ENCODE measurements at regions not wholly inside any gene's neighbourhood (a gene's known extent, or its start where the extent isn't known, plus 50 kb on each side); places are given as distances from the start of the nearest gene placed in this dataset.

- Mint-ChIP-seq H3K27me3 (no peaks in the 10 kb centered on the region), H3K27ac (no peak overlapping the region), H3K36me3 (ENCODE audit: low read depth) (no peaks in the 10 kb centered on the region), H3K9me3 (peaks cover under 1% of the 10 kb centered on the region), H3K4me1 (ENCODE audit: low read depth) (no peaks in the 10 kb centered on the region), H3K4me3 (no peak overlapping the region)
Measured at GRCh38 chr4:189293459-189293858, 647.2 kb upstream of the FRG1 start.

- Mint-ChIP-seq H3K9me3 (no peaks in the 10 kb centered on the region), H3K27ac (no peak overlapping the region), H3K27me3 (no peaks in the 10 kb centered on the region), H3K4me1 (ENCODE audit: low read depth) (no peaks in the 10 kb centered on the region), H3K36me3 (ENCODE audit: low read depth) (no peaks in the 10 kb centered on the region), H3K4me3 (no peak overlapping the region)
Measured at GRCh38 chr4:189294574-189294973, 646.1 kb upstream of the FRG1 start.

DNA sequence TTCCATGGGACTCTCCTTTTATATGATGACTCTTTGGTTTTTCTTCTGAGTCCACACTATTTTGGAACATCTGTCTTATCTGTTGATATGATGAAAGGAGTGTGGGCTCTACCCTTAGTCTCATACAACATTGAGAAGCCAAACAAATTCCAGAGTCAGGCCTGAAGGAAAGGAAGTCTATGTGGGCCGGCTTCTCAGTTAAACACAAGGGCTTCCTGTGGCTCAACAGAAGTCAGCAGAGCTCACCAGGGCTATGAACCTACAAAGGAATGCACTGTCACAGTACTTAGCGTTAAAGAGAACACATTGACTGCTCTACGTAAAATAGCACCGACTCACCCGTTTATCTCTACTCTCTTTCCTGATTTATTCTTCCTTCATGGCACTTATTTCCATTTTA is 641.0 kb upstream of the FRG1 start:
- Mint-ChIP-seq H3K9me3 (peaks cover 9% of the 10 kb centered on the region), H3K27ac (no peak overlapping the region), H3K4me1 (ENCODE audit: low read depth) (no peaks in the 10 kb centered on the region), H3K27me3 (no peaks in the 10 kb centered on the region), H3K36me3 (ENCODE audit: low read depth) (no peaks in the 10 kb centered on the region), H3K4me3 (no peak overlapping the region)

DNA sequence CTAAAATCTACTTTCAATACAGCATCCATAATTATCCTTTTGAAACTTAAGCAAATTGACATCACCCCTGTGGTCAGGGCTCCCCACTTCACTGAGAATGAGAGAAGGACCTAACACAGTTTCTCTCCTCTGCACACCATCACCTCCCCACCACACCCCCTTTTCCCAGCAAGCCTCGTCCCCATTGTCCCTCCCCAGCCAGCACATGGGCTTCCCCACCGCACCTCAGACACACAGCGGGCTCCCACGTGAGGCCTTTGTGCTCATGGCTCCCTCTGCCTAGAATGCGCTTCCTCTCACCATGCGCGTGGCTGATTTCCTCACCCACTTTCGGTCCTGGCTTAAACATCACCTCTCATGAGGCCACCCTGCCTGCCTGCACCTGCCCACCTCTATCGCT is 639.0 kb upstream of the FRG1 start:
- H3K27me3 Mint-ChIP-seq: no peaks in the 10 kb centered on the region
- H3K9me3 Mint-ChIP-seq: peaks cover 9% of the 10 kb centered on the region
- no peaks in the 10 kb centered on the region for H3K36me3 Mint-ChIP-seq (ENCODE audit: low read depth)
- H3K4me3 Mint-ChIP-seq: no peak overlapping the region
- no peaks in the 10 kb centered on the region for H3K4me1 Mint-ChIP-seq (ENCODE audit: low read depth)
- no peak overlapping the region for H3K27ac Mint-ChIP-seq

- H3K27ac Mint-ChIP-seq: no peak overlapping the region
- H3K27me3 Mint-ChIP-seq: no peaks in the 10 kb centered on the region
- H3K4me1 Mint-ChIP-seq (ENCODE audit: low read depth): no peaks in the 10 kb centered on the region
- no peak overlapping the region for H3K4me3 Mint-ChIP-seq
- no peaks in the 10 kb centered on the region for H3K36me3 Mint-ChIP-seq (ENCODE audit: low read depth)
- peaks cover 9% of the 10 kb centered on the region for H3K9me3 Mint-ChIP-seq
Measured at GRCh38 chr4:189302719-189303118, 638.0 kb upstream of the FRG1 start.

DNA sequence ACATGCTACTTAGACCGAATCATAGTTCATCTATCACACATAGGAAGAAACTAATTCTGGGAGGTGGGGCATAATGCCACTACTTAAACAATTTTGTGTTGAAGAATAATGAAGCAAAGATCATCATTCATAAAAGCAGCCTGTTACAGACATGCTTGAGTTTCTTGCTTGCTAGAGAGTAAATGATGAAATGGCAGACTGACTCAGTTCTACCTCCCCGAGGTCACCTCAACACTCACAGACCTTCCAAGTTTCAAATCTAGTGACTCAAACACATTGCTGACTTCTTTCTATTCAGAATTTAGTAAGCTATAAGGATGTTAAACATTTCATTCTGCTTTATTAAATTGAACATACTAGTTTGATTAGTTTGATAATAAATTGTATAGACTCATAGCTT is 636.5 kb upstream of the FRG1 start:
- H3K4me1 Mint-ChIP-seq (ENCODE audit: low read depth): no peaks in the 10 kb centered on the region
- peaks cover 9% of the 10 kb centered on the region for H3K9me3 Mint-ChIP-seq
- H3K4me3 Mint-ChIP-seq: no peak overlapping the region
- H3K27me3 Mint-ChIP-seq: no peaks in the 10 kb centered on the region
- H3K27ac Mint-ChIP-seq: no peak overlapping the region
- H3K36me3 Mint-ChIP-seq (ENCODE audit: low read depth): no peaks in the 10 kb centered on the region

GRCh38 chr4:189304809-189305208 is 635.9 kb upstream of the FRG1 start:
- H3K27ac Mint-ChIP-seq: no peak overlapping the region
- no peaks in the 10 kb centered on the region for H3K36me3 Mint-ChIP-seq (ENCODE audit: low read depth)
- peaks cover 9% of the 10 kb centered on the region for H3K9me3 Mint-ChIP-seq
- no peaks in the 10 kb centered on the region for H3K27me3 Mint-ChIP-seq
- no peak overlapping the region for H3K4me3 Mint-ChIP-seq
- no peaks in the 10 kb centered on the region for H3K4me1 Mint-ChIP-seq (ENCODE audit: low read depth)

GRCh38 chr4:189305500-189305899 is 635.2 kb upstream of the FRG1 start:
- Mint-ChIP-seq H3K36me3 (ENCODE audit: low read depth) (no peaks in the 10 kb centered on the region), H3K27me3 (no peaks in the 10 kb centered on the region), H3K4me3 (no peak overlapping the region), H3K27ac (no peak overlapping the region), H3K9me3 (peaks cover 9% of the 10 kb centered on the region), H3K4me1 (ENCODE audit: low read depth) (no peaks in the 10 kb centered on the region)

GRCh38 chr4:189311251-189311650 is 629.4 kb upstream of the FRG1 start:
- Mint-ChIP-seq H3K4me1 (ENCODE audit: low read depth) (no peaks in the 10 kb centered on the region), H3K27ac (no peak overlapping the region)

DNA sequence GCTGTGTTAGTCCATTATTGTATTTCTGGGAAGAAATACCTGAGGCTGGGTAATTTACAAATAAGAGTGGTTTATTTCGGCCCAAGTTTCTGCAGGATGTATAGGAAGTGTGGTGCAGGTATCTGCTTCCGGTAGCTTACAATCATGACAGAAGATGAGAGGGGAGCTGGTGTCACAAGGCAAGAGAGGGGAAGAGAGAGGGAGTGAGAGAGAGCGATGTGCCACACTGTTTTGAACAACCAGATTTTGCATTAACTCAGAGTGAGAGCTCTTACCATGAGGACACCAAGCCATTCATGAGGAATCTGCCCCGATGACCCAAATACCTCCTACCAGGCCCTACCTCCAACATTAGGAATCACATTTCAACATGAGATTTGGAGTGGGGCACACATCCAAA is 627.6 kb upstream of the FRG1 start:
- Mint-ChIP-seq H3K36me3 (ENCODE audit: low read depth) (no peaks in the 10 kb centered on the region), H3K4me3 (no peak overlapping the region), H3K27ac (no peak overlapping the region)

More at GRCh38 chr4:189311251-189311650, 629.4 kb upstream of the FRG1 start:
- H3K9me3 Mint-ChIP-seq: peaks cover 14% of the 10 kb centered on the region
- H3K27me3 Mint-ChIP-seq: no peaks in the 10 kb centered on the region
- no peak overlapping the region for H3K4me3 Mint-ChIP-seq
- H3K36me3 Mint-ChIP-seq (ENCODE audit: low read depth): no peaks in the 10 kb centered on the region

GRCh38 chr4:189313861-189314513 is 626.7 kb upstream of the FRG1 start:
- no peaks in the 10 kb centered on the region for H3K36me3 Mint-ChIP-seq (ENCODE audit: low read depth)
- H3K27ac Mint-ChIP-seq: no peak overlapping the region
- H3K9me3 Mint-ChIP-seq: peaks cover 18% of the 10 kb centered on the region
- H3K4me1 Mint-ChIP-seq (ENCODE audit: low read depth): no peaks in the 10 kb centered on the region
- no peak overlapping the region for H3K4me3 Mint-ChIP-seq
- no peaks in the 10 kb centered on the region for H3K27me3 Mint-ChIP-seq

More for the DNA sequence above, 627.6 kb upstream of the FRG1 start:
- Mint-ChIP-seq H3K9me3 (peaks cover 14% of the 10 kb centered on the region), H3K4me1 (ENCODE audit: low read depth) (no peaks in the 10 kb centered on the region), H3K27me3 (no peaks in the 10 kb centered on the region)

GRCh38 chr4:189322426-189322825 is 618.2 kb upstream of the FRG1 start:
- Mint-ChIP-seq H3K27me3 (no peaks in the 10 kb centered on the region), H3K4me1 (ENCODE audit: low read depth) (no peaks in the 10 kb centered on the region), H3K4me3 (no peak overlapping the region), H3K27ac (no peak overlapping the region), H3K36me3 (ENCODE audit: low read depth) (no peaks in the 10 kb centered on the region), H3K9me3 (peaks cover 10% of the 10 kb centered on the region)

- H3K4me1 Mint-ChIP-seq (ENCODE audit: low read depth): no peaks in the 10 kb centered on the region
- peaks cover 14% of the 10 kb centered on the region for H3K9me3 Mint-ChIP-seq
- H3K36me3 Mint-ChIP-seq (ENCODE audit: low read depth): no peaks in the 10 kb centered on the region
- no peak overlapping the region for H3K4me3 Mint-ChIP-seq
- H3K27ac Mint-ChIP-seq: no peak overlapping the region
- no peaks in the 10 kb centered on the region for H3K27me3 Mint-ChIP-seq
Measured at GRCh38 chr4:189341881-189342280, 598.8 kb upstream of the FRG1 start.

GRCh38 chr4:189355590-189355989 is 585.1 kb upstream of the FRG1 start:
- H3K9me3 Mint-ChIP-seq: peaks cover 13% of the 10 kb centered on the region
- no peaks in the 10 kb centered on the region for H3K27me3 Mint-ChIP-seq
- no peaks in the 10 kb centered on the region for H3K36me3 Mint-ChIP-seq (ENCODE audit: low read depth)
- no peaks in the 10 kb centered on the region for H3K4me1 Mint-ChIP-seq (ENCODE audit: low read depth)
- H3K4me3 Mint-ChIP-seq: no peak overlapping the region
- H3K27ac Mint-ChIP-seq: no peak overlapping the region

GRCh38 chr4:189362364-189362763 is 578.3 kb upstream of the FRG1 start:
- Mint-ChIP-seq H3K36me3 (ENCODE audit: low read depth) (no peaks in the 10 kb centered on the region), H3K27me3 (no peaks in the 10 kb centered on the region), H3K9me3 (peaks cover 11% of the 10 kb centered on the region), H3K4me3 (no peak overlapping the region), H3K4me1 (ENCODE audit: low read depth) (no peaks in the 10 kb centered on the region), H3K27ac (no peak overlapping the region)

DNA sequence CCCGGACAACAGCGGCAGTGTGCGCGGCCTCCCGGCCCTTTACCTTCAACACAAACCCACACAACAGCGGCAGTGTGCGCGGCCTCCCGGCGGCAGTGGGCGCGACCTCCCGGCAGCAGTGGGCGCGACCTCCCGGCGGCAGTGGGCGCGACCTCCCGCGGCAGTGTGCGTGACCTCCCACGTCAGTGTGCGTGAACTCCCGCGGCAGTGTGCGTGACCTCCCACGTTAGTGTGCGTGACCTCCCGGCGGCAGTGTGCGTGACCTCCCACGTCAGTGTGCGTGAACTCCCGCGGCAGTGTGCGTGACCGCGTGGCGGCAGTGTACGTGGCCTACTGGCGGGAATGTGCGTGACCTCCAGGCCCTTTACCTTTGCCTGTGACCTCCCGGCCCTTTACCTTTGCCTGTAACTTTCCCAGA is 576.6 kb upstream of the FRG1 start:
- no peaks in the 10 kb centered on the region for H3K4me1 Mint-ChIP-seq (ENCODE audit: low read depth)
- H3K4me3 Mint-ChIP-seq: no peak overlapping the region
- H3K27ac Mint-ChIP-seq: no peak overlapping the region
- no peaks in the 10 kb centered on the region for H3K27me3 Mint-ChIP-seq
- H3K36me3 Mint-ChIP-seq (ENCODE audit: low read depth): no peaks in the 10 kb centered on the region
- peaks cover 16% of the 10 kb centered on the region for H3K9me3 Mint-ChIP-seq
